ENCODE measurements at regions not wholly inside any gene's neighbourhood (a gene's known extent, or its start where the extent isn't known, plus 50 kb on each side); places are given as distances from the start of the nearest gene placed in this dataset.

- no peak for TF ChIP-seq EZH2 (IDR thresholded peaks at IDR 0.05; ENCODE audit: insufficient read depth, poor library complexity, severe bottlenecking)
- TF ChIP-seq EZH2phosphoT487 (IDR thresholded peaks at IDR 0.05; ENCODE audit: insufficient read depth, low read depth): no peak
Observed at GRCh38 chr15:96109820-96110219, 220.7 kb upstream of the NR2F2 start.

All from GM23248 (cell line).